AG04450 (cell line): ENCODE measurements at regions not wholly inside any gene's neighbourhood (a gene's known extent, or its start where the extent isn't known, plus 50 kb on each side); places are given as distances from the start of the nearest gene placed in this dataset.
"Not testable (repeated sequence)": the region's sequence is repeated elsewhere in the genome, so short reads cannot be mapped to it uniquely, and the experiment has no call there.

Experiments used
- CTCF ChIA-PET: fragments of 300-600, 350-600 bp; formaldehyde crosslinking; extraction: SDS; loops from one replicate; lab custom pipeline; 2022; ENCODE audit warnings: antibody characterized with exemption, inconsistent platforms; lab: Charles Lee
- POLR2A ChIA-PET: fragments of 350-600 bp; formaldehyde crosslinking; extraction: SDS; loops from one replicate; lab custom pipeline; 2021; ENCODE audit warnings: antibody characterized with exemption, inconsistent platforms; lab: Yijun Ruan, JAX
- DNase-seq: peaks from one replicate; pipeline ENCODE4 v3.0.0-alpha.2; 2011; ENCODE audit warnings: low read depth, low spot score
- H3K27ac ChIP-seq: one replicate; pipeline ENCODE4 v1.5.1; 2012; ENCODE audit warnings: low read depth, low read length, control low read depth
- H3K27me3 ChIP-seq: one replicate; pipeline ENCODE4 v1.6.0; 2012; ENCODE audit warnings: low read length; ENCODE audit not compliant: control insufficient read depth, insufficient read depth
- H3K4me3 ChIP-seq: 2 replicates; pipeline ENCODE4 v1.5.1; 2011; ENCODE audit warnings: mild to moderate bottlenecking, low read depth, low read length, control low read depth
- H3K9me3 ChIP-seq: 2 replicates; pipeline ENCODE4 v1.5.1; 2012; ENCODE audit warnings: low read length; ENCODE audit not compliant: control insufficient read depth, insufficient read depth
- TF ChIP-seq, protein P1 (sequence below): IDR thresholded peaks from 2 replicates; pipeline ENCODE4 v1.5.1; 2011; ENCODE audit warnings: low read depth, low read length, control low read depth, inconsistent platforms

DNA sequence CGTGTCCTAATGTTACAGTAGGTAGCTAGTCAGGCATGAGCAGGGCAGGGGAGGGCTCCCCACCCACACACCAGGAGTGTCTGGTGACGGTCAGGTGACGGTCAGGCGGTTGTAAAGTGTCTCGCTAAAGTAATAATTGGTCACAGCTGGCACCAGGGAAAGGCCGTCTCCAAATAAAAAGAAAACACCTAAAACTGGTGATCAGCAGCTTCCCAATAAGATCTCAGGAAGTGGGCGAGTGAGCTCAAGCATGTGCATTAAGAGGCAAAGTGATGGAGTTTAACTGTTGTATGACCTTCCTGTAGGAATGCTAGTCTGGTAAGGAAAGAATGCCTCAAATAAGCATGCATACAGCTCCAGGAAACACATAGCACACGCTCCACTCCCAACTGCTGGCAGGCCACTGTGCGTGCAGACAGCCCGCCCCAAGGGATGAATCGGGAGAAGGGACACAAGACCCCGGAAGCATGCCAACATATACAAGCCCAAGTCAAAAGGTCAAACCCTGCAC lies 177.1 kb downstream of the RNF144A start:
- no peaks in the 10 kb centered on the region for H3K27me3 ChIP-seq
- ChIA-PET CTCF (interaction anchor here (1.0 kb wide), 1 partner anchor 18 kb away, joined by 3 read pairs; no protein-coding TSS in a partner anchor), POLR2A (no interaction called here)
- H3K9me3 ChIP-seq = no peaks in the 10 kb centered on the region; the same call in 1 of the 2 replicates
- no peak for DNase-seq
- no peak overlapping the region for H3K27ac ChIP-seq
- no peak overlapping the region for H3K4me3 ChIP-seq
- TF ChIP-seq, protein P1, sequence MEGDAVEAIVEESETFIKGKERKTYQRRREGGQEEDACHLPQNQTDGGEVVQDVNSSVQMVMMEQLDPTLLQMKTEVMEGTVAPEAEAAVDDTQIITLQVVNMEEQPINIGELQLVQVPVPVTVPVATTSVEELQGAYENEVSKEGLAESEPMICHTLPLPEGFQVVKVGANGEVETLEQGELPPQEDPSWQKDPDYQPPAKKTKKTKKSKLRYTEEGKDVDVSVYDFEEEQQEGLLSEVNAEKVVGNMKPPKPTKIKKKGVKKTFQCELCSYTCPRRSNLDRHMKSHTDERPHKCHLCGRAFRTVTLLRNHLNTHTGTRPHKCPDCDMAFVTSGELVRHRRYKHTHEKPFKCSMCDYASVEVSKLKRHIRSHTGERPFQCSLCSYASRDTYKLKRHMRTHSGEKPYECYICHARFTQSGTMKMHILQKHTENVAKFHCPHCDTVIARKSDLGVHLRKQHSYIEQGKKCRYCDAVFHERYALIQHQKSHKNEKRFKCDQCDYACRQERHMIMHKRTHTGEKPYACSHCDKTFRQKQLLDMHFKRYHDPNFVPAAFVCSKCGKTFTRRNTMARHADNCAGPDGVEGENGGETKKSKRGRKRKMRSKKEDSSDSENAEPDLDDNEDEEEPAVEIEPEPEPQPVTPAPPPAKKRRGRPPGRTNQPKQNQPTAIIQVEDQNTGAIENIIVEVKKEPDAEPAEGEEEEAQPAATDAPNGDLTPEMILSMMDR = no peak

DNA sequence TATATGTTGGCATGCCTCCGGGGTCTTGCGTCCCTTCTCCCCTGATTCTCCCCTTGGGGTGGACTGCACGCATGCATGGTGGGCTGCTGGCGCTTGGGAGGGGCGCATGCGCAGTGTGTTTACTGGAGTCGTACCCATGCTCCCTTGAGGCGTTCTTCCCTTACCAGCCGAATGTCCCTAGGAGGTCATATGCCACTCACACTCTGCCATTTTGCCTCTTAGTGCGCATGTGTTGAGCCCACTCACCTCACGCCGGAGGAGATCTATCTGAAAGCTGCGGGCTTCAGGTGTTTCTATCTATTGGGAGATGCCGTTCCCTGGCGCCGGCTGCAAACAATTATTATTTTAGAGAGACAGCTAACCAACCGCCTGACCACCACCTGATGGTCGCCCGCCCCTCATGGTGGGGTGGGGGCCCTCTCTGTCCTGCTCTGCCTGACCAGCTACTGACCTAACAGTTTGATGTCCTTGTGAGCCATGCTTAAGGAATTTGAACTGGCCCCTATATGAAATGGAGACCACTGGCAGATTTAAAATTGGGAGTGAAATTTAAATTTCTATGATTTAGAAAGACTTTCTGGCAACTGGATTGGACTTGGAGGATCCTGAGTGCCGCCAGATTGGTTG lies 179.6 kb downstream of the RNF144A start:
- DNase-seq = no peak
- CTCF ChIA-PET = interaction anchor here (0.7 to 3.1 kb wide), 12 partner anchors 12 to 1591 kb away, joined by 3 to 24 read pairs (median 4); no protein-coding TSS in a partner anchor
- POLR2A ChIA-PET = no interaction called here
- Histone ChIP-seq H3K4me3 (no peak overlapping the region), H3K27ac (no peak overlapping the region), H3K27me3 (no peaks in the 10 kb centered on the region), H3K9me3 (no peaks in the 10 kb centered on the region)
- TF ChIP-seq, protein P1 = no peak

DNA sequence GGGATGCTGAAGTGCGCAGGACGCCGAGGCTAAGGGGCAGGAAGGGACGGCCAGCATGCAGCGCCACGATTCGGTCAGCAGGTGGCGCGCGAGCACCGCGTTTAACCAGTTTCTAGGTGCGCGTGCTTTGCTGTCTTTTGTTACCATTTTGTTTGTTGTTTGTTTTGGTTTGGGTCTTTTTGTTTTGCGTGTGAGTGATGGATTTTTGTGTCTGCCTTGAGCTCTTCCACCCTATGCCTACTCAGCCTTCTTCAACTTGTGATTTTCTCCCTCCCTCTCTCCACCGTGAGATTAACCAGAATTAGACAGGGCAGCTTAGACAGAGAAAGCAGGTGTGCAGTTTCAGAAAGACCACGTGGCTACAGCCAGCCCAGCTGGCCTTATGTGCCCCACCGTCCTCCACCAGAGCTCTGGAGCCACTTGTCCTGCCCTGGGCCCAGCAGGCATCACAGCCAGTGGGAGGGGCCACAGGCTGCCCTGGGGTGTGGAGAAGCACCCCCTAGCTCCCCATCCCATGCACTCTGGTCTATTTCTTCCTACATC lies 180.2 kb downstream of the RNF144A start:
- Histone ChIP-seq H3K4me3 (no peak overlapping the region), H3K27me3 (no peaks in the 10 kb centered on the region), H3K27ac (no peak overlapping the region), H3K9me3 (no peaks in the 10 kb centered on the region)
- POLR2A ChIA-PET = no interaction called here
- TF ChIP-seq, protein P1 = peak; percentile 96
- DNase-seq = peak; percentile 11
- CTCF ChIA-PET = interaction anchor here (0.6 to 3.1 kb wide), 24 partner anchors 12 to 1663 kb away, joined by 3 to 24 read pairs (median 4); no protein-coding TSS in a partner anchor

DNA sequence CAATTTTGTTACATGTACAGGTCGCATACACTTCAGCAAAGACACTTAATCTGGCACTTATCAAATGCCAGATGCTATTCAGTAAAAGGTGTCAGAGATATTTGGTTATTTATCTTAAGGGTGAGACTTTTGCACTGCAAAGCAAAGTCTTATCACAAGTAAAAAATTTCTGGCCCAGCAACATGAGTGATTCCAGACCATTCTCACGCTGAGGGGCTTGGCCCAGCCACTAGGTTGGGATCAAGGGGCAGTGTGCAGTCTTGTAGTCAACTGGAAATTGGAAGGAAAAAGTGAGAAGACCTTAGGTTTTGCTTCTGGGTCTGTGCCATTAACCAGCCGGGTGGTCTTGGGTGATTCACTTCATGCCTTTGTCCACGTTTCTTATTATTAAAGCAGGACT lies 181.6 kb downstream of the RNF144A start:
- no peak for DNase-seq
- Histone ChIP-seq H3K4me3 (no peak overlapping the region), H3K27me3 (no peaks in the 10 kb centered on the region), H3K9me3 (no peaks in the 10 kb centered on the region), H3K27ac (no peak overlapping the region)
- ChIA-PET CTCF (interaction anchor here (0.8 kb wide), 1 partner anchor 574 kb away, joined by 3 read pairs; no protein-coding TSS in a partner anchor), POLR2A (no interaction called here)
- TF ChIP-seq, protein P1 = no peak

DNA sequence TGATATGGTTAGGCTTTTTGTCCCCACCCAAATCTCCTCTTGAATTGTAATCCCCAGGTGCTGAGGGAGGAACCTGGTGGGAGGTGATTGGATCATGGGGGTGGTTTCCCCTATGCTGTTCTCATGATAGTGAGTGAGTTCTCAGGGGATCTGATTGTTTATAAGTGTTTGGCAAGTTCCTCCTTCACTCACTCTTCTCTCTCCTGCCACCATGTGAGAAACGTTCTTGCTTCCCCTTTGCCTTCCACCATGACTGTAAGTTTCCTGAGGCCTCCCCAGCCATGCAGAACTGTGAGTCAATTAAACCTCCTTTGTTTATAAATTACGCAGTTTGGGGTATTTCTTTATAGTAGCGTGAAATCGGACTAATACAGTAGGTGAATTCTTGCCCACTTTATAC lies 182.5 kb downstream of the RNF144A start:
- DNase-seq, H3K27me3 ChIP-seq, H3K27ac ChIP-seq, POLR2A ChIA-PET, H3K9me3 ChIP-seq, CTCF ChIA-PET, H3K4me3 ChIP-seq: not testable (repeated sequence)
